PC-3 (cell line): ENCODE measurements at regions not wholly inside any gene's neighbourhood (a gene's known extent, or its start where the extent isn't known, plus 50 kb on each side); places are given as distances from the start of the nearest gene placed in this dataset.

Experiments
- EZH2 ChIP-seq: fragments of 300-600 bp; sonication (generic); IDR thresholded peaks from one replicate; pipeline ENCODE4 v1.6.1; 2017; ENCODE audit warnings: antibody characterized with exemption, mild to moderate bottlenecking, low read length; ENCODE audit not compliant: unreplicated experiment
- TF ChIP-seq, protein P1 (sequence below): fragments of 300-600 bp; sonication (generic); conservative IDR thresholded peaks from 2 replicates; pipeline ENCODE4 v1.5.1; 2017; ENCODE audit warnings: antibody characterized with exemption, low read depth, mild to moderate bottlenecking, low read length

DNA sequence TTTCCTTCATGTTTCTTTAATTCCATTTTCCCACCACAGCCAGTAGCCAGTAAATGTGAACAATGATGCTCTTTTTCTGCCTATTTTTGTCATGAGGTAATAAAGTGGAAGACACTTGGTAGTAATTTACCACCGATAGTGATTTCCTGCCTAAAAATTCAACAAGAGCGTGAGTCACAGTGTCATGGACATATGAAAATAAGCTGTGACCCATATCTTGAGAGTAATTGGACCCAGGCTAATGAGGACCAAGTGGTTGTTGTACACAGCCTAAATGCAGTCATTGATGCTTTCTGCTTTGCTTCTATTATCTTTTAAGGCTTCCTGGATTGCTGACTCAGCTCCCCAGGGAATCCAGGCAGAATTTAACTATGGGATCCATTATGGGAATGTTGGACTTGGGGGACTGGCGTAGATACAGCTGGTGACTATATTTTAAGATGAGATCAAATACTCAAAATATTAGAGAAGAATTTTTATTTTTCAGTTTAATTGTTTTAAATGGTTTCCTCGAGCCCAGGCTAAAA is 265.9 kb upstream of the FERMT1 start:
- TF ChIP-seq, protein P1, sequence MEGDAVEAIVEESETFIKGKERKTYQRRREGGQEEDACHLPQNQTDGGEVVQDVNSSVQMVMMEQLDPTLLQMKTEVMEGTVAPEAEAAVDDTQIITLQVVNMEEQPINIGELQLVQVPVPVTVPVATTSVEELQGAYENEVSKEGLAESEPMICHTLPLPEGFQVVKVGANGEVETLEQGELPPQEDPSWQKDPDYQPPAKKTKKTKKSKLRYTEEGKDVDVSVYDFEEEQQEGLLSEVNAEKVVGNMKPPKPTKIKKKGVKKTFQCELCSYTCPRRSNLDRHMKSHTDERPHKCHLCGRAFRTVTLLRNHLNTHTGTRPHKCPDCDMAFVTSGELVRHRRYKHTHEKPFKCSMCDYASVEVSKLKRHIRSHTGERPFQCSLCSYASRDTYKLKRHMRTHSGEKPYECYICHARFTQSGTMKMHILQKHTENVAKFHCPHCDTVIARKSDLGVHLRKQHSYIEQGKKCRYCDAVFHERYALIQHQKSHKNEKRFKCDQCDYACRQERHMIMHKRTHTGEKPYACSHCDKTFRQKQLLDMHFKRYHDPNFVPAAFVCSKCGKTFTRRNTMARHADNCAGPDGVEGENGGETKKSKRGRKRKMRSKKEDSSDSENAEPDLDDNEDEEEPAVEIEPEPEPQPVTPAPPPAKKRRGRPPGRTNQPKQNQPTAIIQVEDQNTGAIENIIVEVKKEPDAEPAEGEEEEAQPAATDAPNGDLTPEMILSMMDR, result no peak
- no peak for TF ChIP-seq EZH2
